ENCODE measurements at regions not wholly inside any gene's neighbourhood (a gene's known extent, or its start where the extent isn't known, plus 50 kb on each side); places are given as distances from the start of the nearest gene placed in this dataset.
"Not testable (repeated sequence)": the region's sequence is repeated elsewhere in the genome, so short reads cannot be mapped to it uniquely, and the experiment has no call there.

GRCh38 chr15:60280259-60280658 lies 117.5 kb downstream of the ANXA2 start:
- no peaks in the 10 kb centered on the region for H3K36me3 ChIP-seq
- no peak overlapping the region for H3K9ac ChIP-seq (ENCODE audit: low read depth in 2 of 2, low read length in 2 of 2)
- intact Hi-C loops (cut with DNase I) = no loop called here
- TF ChIP-seq CTCF (IDR thresholded peaks at IDR 0.05) = no peak
- no peak overlapping the region for H3K27ac ChIP-seq
- no peaks in the 10 kb centered on the region for H3K27me3 ChIP-seq
- no peak overlapping the region for H3K4me3 ChIP-seq
- no peak for DNase-seq
- H3K9me3 ChIP-seq = no peaks in the 10 kb centered on the region
- no peaks in the 10 kb centered on the region for H3K4me1 ChIP-seq

- H3K9ac ChIP-seq (ENCODE audit: low read depth in 2 of 2, low read length in 2 of 2) = no peak overlapping the region
- no peak overlapping the region for H3K4me3 ChIP-seq
- TF ChIP-seq CTCF (IDR thresholded peaks at IDR 0.05) = no peak
- no peaks in the 10 kb centered on the region for H3K27me3 ChIP-seq
- no peak for DNase-seq
- no peaks in the 10 kb centered on the region for H3K4me1 ChIP-seq
- H3K27ac ChIP-seq = no peak overlapping the region
- H3K9me3 ChIP-seq = no peaks in the 10 kb centered on the region
- H3K36me3 ChIP-seq = no peaks in the 10 kb centered on the region
- intact Hi-C loops (cut with DNase I) = no loop called here
Measured at GRCh38 chr15:60283936-60284335, 113.8 kb downstream of the ANXA2 start.

GRCh38 chr15:60295901-60296300 lies 101.9 kb downstream of the ANXA2 start:
- H3K9ac ChIP-seq (ENCODE audit: low read depth in 2 of 2, low read length in 2 of 2); H3K4me1 ChIP-seq; DNase-seq; H3K27ac ChIP-seq; H3K9me3 ChIP-seq; H3K27me3 ChIP-seq; H3K4me3 ChIP-seq; H3K36me3 ChIP-seq; intact Hi-C loops (cut with DNase I): not testable (repeated sequence)

GRCh38 chr15:60297047-60297446 lies 100.7 kb downstream of the ANXA2 start:
- intact Hi-C loops (cut with DNase I) = no loop called here
- Histone ChIP-seq H3K27me3 (no peaks in the 10 kb centered on the region), H3K4me1 (no peaks in the 10 kb centered on the region), H3K27ac (no peak overlapping the region), H3K4me3 (no peak overlapping the region), H3K36me3 (no peaks in the 10 kb centered on the region), H3K9ac (ENCODE audit: low read depth in 2 of 2, low read length in 2 of 2) (no peak overlapping the region), H3K9me3 (no peaks in the 10 kb centered on the region)
- no peak for TF ChIP-seq CTCF (IDR thresholded peaks at IDR 0.05)
- DNase-seq = no peak

All from colonic mucosa (tissue), 4 donors.